Type B pancreatic cell (in vitro differentiated cells): ENCODE measurements at regions not wholly inside any gene's neighbourhood (a gene's known extent, or its start where the extent isn't known, plus 50 kb on each side); places are given as distances from the start of the nearest gene placed in this dataset.
"Not testable (repeated sequence)": the region's sequence is repeated elsewhere in the genome, so short reads cannot be mapped to it uniquely, and the experiment has no call there.

Experiments
- DNase-seq: peaks from one replicate; pipeline ENCODE4 v3.0.0; 2021; ENCODE audit warnings: mixed read lengths; ENCODE audit not compliant: unreplicated experiment; ENCODE audit errors: extremely low spot score
- H3K27ac Mint-ChIP-seq: 2 replicates; pipeline ENCODE4 v1.8.0; 2021; ENCODE audit warnings: mild to moderate bottlenecking, mixed read lengths
- H3K27me3 Mint-ChIP-seq: 2 replicates; pipeline ENCODE4 v1.8.0; 2021; ENCODE audit warnings: mixed read lengths
- H3K36me3 Mint-ChIP-seq: 2 replicates; pipeline ENCODE4 v1.8.0; 2021; ENCODE audit warnings: mixed read lengths
- H3K4me1 Mint-ChIP-seq: one replicate; pipeline ENCODE4 v1.8.0; 2021; ENCODE audit warnings: mixed read lengths; ENCODE audit not compliant: unreplicated experiment
- H3K4me3 Mint-ChIP-seq: 2 replicates; pipeline ENCODE4 v1.8.0; 2021; ENCODE audit warnings: mild to moderate bottlenecking, mixed read lengths
- H3K9me3 Mint-ChIP-seq: 2 replicates; pipeline ENCODE4 v1.8.0; 2021; ENCODE audit warnings: mixed read lengths
- CTCF ChIP-seq: fragments of 200-600 bp; sonication (generic); conservative IDR thresholded peaks from 2 replicates; pipeline ENCODE4 v1.5.0; 2021; ENCODE audit warnings: antibody characterized with exemption, mild to moderate bottlenecking

- H3K4me1 Mint-ChIP-seq: no peaks in the 10 kb centered on the region
- TF ChIP-seq CTCF: no peak
- no peak overlapping the region for H3K4me3 Mint-ChIP-seq
- H3K9me3 Mint-ChIP-seq: no peaks in the 10 kb centered on the region
- H3K27ac Mint-ChIP-seq: no peak overlapping the region
- DNase-seq: no peak
- no peaks in the 10 kb centered on the region for H3K27me3 Mint-ChIP-seq
- H3K36me3 Mint-ChIP-seq: no peaks in the 10 kb centered on the region
Measured at GRCh38 chr1:168408539-168408865, 127.8 kb downstream of the TBX19 start.

GRCh38 chr1:168407832-168408538 is 127.3 kb downstream of the TBX19 start:
- no peak overlapping the region for H3K4me3 Mint-ChIP-seq
- no peaks in the 10 kb centered on the region for H3K27me3 Mint-ChIP-seq
- no peaks in the 10 kb centered on the region for H3K4me1 Mint-ChIP-seq
- no peak for TF ChIP-seq CTCF
- DNase-seq: no peak
- H3K36me3 Mint-ChIP-seq: no peaks in the 10 kb centered on the region
- H3K27ac Mint-ChIP-seq: no peak overlapping the region
- H3K9me3 Mint-ChIP-seq: no peaks in the 10 kb centered on the region

- Mint-ChIP-seq H3K9me3 (no peaks in the 10 kb centered on the region), H3K4me3 (no peak overlapping the region), H3K36me3 (no peaks in the 10 kb centered on the region), H3K27me3 (no peaks in the 10 kb centered on the region), H3K27ac (no peak overlapping the region), H3K4me1 (no peaks in the 10 kb centered on the region)
- no peak for TF ChIP-seq CTCF
- no peak for DNase-seq
Measured at GRCh38 chr1:168405906-168406549, 125.4 kb downstream of the TBX19 start.

- no peak for TF ChIP-seq CTCF
- H3K4me3 Mint-ChIP-seq: no peak overlapping the region
- H3K27me3 Mint-ChIP-seq: peaks cover 2% of the 10 kb centered on the region
- no peak overlapping the region for H3K27ac Mint-ChIP-seq
- H3K4me1 Mint-ChIP-seq: peaks cover 15% of the 10 kb centered on the region
- no peaks in the 10 kb centered on the region for H3K9me3 Mint-ChIP-seq
- H3K36me3 Mint-ChIP-seq: no peaks in the 10 kb centered on the region
- no peak for DNase-seq
Measured at GRCh38 chr1:168403140-168403539, 122.5 kb downstream of the TBX19 start.

- not testable (repeated sequence) for H3K4me3 Mint-ChIP-seq, DNase-seq, H3K36me3 Mint-ChIP-seq, H3K27ac Mint-ChIP-seq, H3K27me3 Mint-ChIP-seq, H3K9me3 Mint-ChIP-seq
- peaks cover 20% of the 10 kb centered on the region for H3K4me1 Mint-ChIP-seq
Measured at GRCh38 chr1:168402466-168402865, 121.8 kb downstream of the TBX19 start.

GRCh38 chr1:168401341-168401740 is 120.7 kb downstream of the TBX19 start:
- H3K4me1 Mint-ChIP-seq: peaks cover 27% of the 10 kb centered on the region
- H3K9me3 Mint-ChIP-seq: no peaks in the 10 kb centered on the region
- peaks cover 3% of the 10 kb centered on the region for H3K27me3 Mint-ChIP-seq
- H3K4me3 Mint-ChIP-seq: no peak overlapping the region
- no peak for DNase-seq
- no peak for TF ChIP-seq CTCF
- no peaks in the 10 kb centered on the region for H3K36me3 Mint-ChIP-seq
- H3K27ac Mint-ChIP-seq: no peak overlapping the region
